ENCODE measurements at regions not wholly inside any gene's neighbourhood (a gene's known extent, or its start where the extent isn't known, plus 50 kb on each side); places are given as distances from the start of the nearest gene placed in this dataset.
"Not testable (repeated sequence)": the region's sequence is repeated elsewhere in the genome, so short reads cannot be mapped to it uniquely, and the experiment has no call there.

DNA sequence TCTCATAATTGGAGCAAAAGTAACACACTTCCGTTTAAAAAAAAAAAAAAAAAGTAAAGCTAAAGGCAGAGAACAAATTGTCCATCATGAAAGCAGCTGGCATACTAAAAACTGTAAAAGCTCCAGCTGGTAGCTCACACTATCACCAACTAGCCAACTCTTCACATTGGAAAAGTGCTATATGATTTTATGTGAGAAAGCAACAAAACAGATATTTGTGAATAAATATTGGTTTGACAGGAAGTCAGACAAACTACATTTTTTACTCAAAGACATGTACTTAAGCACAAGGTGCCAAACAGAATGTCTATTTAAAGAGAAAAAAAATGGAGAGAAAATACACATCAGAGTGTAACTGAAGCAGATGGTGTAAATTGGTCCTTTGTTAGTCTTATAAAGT lies 231.2 kb upstream of the CADM2 start:
- Histone ChIP-seq H3K27me3 (ENCODE audit: control insufficient read depth in 4 of 4, insufficient read depth in 4 of 4, low read length in 3 of 4) (peaks cover 0 to 3% (median 0%) of the 10 kb centered on the region in 4 donors), H3K9ac (ENCODE audit: low read depth in 1 of 2, low read length in 2 of 2) (no peak overlapping the region), H3K27ac (ENCODE audit: low read depth in 1 of 2, low read length in 2 of 2) (no peak overlapping the region), H3K36me3 (ENCODE audit: control insufficient read depth in 4 of 4, insufficient read depth in 3 of 4, low read depth in 1 of 4, low read length in 3 of 4) (no peaks in the 10 kb centered on the region), H3K4me3 (ENCODE audit: low read depth in 1 of 3, low read length in 3 of 3) (no peak overlapping the region), H3K4me1 (ENCODE audit: control insufficient read depth in 4 of 4, insufficient read depth in 4 of 4, low read length in 3 of 4) (no peaks in the 10 kb centered on the region), H3K9me3 (ENCODE audit: control insufficient read depth in 4 of 4, low read length in 3 of 4) (no peaks in the 10 kb centered on the region)
- DNase-seq (ENCODE audit: low spot score): no peak
- TF ChIP-seq FOXA2 (IDR thresholded peaks at IDR 0.05) (no peak), YY1 (IDR thresholded peaks at IDR 0.05) (no peak), RXRA (IDR thresholded peaks at IDR 0.05) (no peak), TAF1 (conservative IDR thresholded peaks at IDR 0.05) (no peak)
- WGBS: 50% methylated on average over 1 of the region's 1 CpG

GRCh38 chr3:84734731-84735130 lies 224.1 kb upstream of the CADM2 start:
- WGBS: 80% methylated on average over 1 of the region's 1 CpG
- H3K4me3 ChIP-seq (ENCODE audit: low read depth in 1 of 3, low read length in 3 of 3); H3K27ac ChIP-seq (ENCODE audit: low read depth in 1 of 2, low read length in 2 of 2); H3K36me3 ChIP-seq (ENCODE audit: control insufficient read depth in 4 of 4, insufficient read depth in 3 of 4, low read depth in 1 of 4, low read length in 3 of 4); DNase-seq (ENCODE audit: low spot score); H3K27me3 ChIP-seq (ENCODE audit: control insufficient read depth in 4 of 4, insufficient read depth in 4 of 4, low read length in 3 of 4); H3K9me3 ChIP-seq (ENCODE audit: control insufficient read depth in 4 of 4, low read length in 3 of 4); H3K4me1 ChIP-seq (ENCODE audit: control insufficient read depth in 4 of 4, insufficient read depth in 4 of 4, low read length in 3 of 4); H3K9ac ChIP-seq (ENCODE audit: low read depth in 1 of 2, low read length in 2 of 2): not testable (repeated sequence)

DNA sequence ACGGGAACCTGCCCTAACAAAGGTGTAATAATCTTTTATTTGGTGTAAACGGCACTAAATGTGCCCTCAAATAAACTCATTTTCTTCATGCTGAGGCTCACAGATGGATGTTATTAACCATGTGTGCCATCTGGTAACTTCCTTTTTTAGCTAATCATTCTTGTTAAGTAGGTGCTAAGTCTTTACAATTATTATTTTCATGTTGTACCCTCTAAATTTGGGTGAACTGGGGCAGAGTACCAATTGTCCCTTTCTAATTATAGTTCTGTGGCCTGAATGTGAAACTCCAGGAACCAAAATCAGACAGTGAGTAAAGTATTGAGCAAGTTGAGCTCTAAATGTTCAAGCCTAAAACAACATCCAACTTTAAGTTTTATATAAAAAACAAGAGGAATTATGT lies 220.7 kb upstream of the CADM2 start:
- Histone ChIP-seq H3K27ac (ENCODE audit: low read depth in 1 of 2, low read length in 2 of 2) (no peak overlapping the region), H3K9me3 (ENCODE audit: control insufficient read depth in 4 of 4, low read length in 3 of 4) (no peaks in the 10 kb centered on the region), H3K9ac (ENCODE audit: low read depth in 1 of 2, low read length in 2 of 2) (no peak overlapping the region), H3K4me3 (ENCODE audit: low read depth in 1 of 3, low read length in 3 of 3) (no peak overlapping the region), H3K36me3 (ENCODE audit: control insufficient read depth in 4 of 4, insufficient read depth in 3 of 4, low read depth in 1 of 4, low read length in 3 of 4) (no peaks in the 10 kb centered on the region), H3K4me1 (ENCODE audit: control insufficient read depth in 4 of 4, insufficient read depth in 4 of 4, low read length in 3 of 4) (no peaks in the 10 kb centered on the region), H3K27me3 (ENCODE audit: control insufficient read depth in 4 of 4, insufficient read depth in 4 of 4, low read length in 3 of 4) (no peaks in the 10 kb centered on the region)
- no peak for DNase-seq (ENCODE audit: low spot score)
- WGBS: 28% methylated on average over 2 of the region's 2 CpGs
- TF ChIP-seq MAX (IDR thresholded peaks at IDR 0.05) (no peak), NR2F2 (IDR thresholded peaks at IDR 0.05) (no peak), EGR1 (IDR thresholded peaks at IDR 0.05; ENCODE audit: low read depth in 2 of 2) (no peak), YY1 (IDR thresholded peaks at IDR 0.05) (no peak), FOXA2 (IDR thresholded peaks at IDR 0.05) (no peak), ZBTB33 (IDR thresholded peaks at IDR 0.05) (no peak), RXRA (IDR thresholded peaks at IDR 0.05) (no peak), SP1 (IDR thresholded peaks at IDR 0.05) (no peak)

DNA sequence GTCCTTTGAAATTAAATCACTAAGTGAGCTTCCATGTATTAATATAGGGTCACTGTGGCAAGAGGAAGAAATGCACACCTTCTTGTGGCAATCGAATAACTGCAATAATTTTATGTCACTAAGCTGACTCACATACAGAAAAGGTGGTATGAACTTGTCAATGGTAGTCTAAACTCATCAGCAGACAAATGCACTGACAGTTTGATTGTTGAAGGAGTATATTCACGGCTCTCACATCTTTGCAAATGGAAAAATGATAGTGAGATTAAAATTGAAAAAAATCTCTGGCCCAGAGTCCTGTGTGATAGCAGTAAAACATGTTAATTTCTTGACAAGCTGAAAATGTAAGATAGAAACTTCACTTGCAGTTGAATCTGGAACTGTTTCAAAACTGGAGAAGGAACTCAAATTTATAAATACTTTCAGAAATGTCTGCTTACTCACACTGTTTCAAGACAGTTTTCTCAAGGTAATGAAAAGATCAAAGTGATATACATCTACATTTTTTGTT lies 215.8 kb upstream of the CADM2 start:
- WGBS: 44% methylated on average over 2 of the region's 2 CpGs
- Histone ChIP-seq H3K9ac (ENCODE audit: low read depth in 1 of 2, low read length in 2 of 2) (no peak overlapping the region), H3K36me3 (ENCODE audit: control insufficient read depth in 4 of 4, insufficient read depth in 3 of 4, low read depth in 1 of 4, low read length in 3 of 4) (no peaks in the 10 kb centered on the region), H3K4me1 (ENCODE audit: control insufficient read depth in 4 of 4, insufficient read depth in 4 of 4, low read length in 3 of 4) (no peaks in the 10 kb centered on the region), H3K4me3 (ENCODE audit: low read depth in 1 of 3, low read length in 3 of 3) (no peak overlapping the region), H3K27me3 (ENCODE audit: control insufficient read depth in 4 of 4, insufficient read depth in 4 of 4, low read length in 3 of 4) (peaks cover 0 to 3% (median 0%) of the 10 kb centered on the region in 4 donors), H3K27ac (ENCODE audit: low read depth in 1 of 2, low read length in 2 of 2) (no peak overlapping the region), H3K9me3 (ENCODE audit: control insufficient read depth in 4 of 4, low read length in 3 of 4) (no peaks in the 10 kb centered on the region)
- TF ChIP-seq HNF4A (conservative IDR thresholded peaks at IDR 0.05) (no peak), JUND (IDR thresholded peaks at IDR 0.05) (no peak)
- TF ChIP-seq, protein P1, sequence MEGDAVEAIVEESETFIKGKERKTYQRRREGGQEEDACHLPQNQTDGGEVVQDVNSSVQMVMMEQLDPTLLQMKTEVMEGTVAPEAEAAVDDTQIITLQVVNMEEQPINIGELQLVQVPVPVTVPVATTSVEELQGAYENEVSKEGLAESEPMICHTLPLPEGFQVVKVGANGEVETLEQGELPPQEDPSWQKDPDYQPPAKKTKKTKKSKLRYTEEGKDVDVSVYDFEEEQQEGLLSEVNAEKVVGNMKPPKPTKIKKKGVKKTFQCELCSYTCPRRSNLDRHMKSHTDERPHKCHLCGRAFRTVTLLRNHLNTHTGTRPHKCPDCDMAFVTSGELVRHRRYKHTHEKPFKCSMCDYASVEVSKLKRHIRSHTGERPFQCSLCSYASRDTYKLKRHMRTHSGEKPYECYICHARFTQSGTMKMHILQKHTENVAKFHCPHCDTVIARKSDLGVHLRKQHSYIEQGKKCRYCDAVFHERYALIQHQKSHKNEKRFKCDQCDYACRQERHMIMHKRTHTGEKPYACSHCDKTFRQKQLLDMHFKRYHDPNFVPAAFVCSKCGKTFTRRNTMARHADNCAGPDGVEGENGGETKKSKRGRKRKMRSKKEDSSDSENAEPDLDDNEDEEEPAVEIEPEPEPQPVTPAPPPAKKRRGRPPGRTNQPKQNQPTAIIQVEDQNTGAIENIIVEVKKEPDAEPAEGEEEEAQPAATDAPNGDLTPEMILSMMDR (IDR thresholded peaks at IDR 0.05; ENCODE audit: low read depth, low read length, missing input control): no peak
- no peak for DNase-seq (ENCODE audit: low spot score)

Data from liver (tissue), 8 donors.